ENCODE measurements at regions not wholly inside any gene's neighbourhood (a gene's known extent, or its start where the extent isn't known, plus 50 kb on each side); places are given as distances from the start of the nearest gene placed in this dataset.

GRCh38 chr6:14876778-14877613 lies 368.9 kb upstream of the JARID2 start:
- Histone ChIP-seq H3K9ac (ENCODE audit: insufficient read depth, low read depth, low read length) (no peak overlapping the region), H3K4me1 (ENCODE audit: insufficient read depth, low read length) (0 out of 2 replicates have a peak, but pooled peaks cover 7% of the 10 kb centered on the region), H3K27me3 (ENCODE audit: control insufficient read depth in 1 of 2, insufficient read depth in 2 of 2, low read length in 2 of 2) (no peaks in the 10 kb centered on the region), H3K36me3 (replicated peaks in 1 of 2; ENCODE audit: control insufficient read depth in 1 of 2, insufficient read depth in 2 of 2, low read length in 2 of 2) (no peaks in the 10 kb centered on the region), H2AFZ (ENCODE audit: low read length) (no peak overlapping the region), H3K4me3 (replicated peaks in 1 of 3; ENCODE audit: insufficient read depth in 1 of 3, low read depth in 2 of 3, low read length in 3 of 3) (no peak overlapping the region), H3K79me2 (ENCODE audit: insufficient read depth, low read length) (no peaks in the 10 kb centered on the region), H3K27ac (ENCODE audit: extremely low read length, insufficient read depth, low read length) (no peak overlapping the region), H3K4me2 (ENCODE audit: low read depth, low read length) (no peak overlapping the region), H3K9me3 (ENCODE audit: low read length) (no peaks in the 10 kb centered on the region), H4K20me1 (ENCODE audit: insufficient read depth, low read length) (no peaks in the 10 kb centered on the region)
- 38% methylated on average over 11 of the region's 11 CpGs for WGBS (ENCODE audit: low lambda C conversion rate)
- ATAC-seq = no peak
- POLR2A ChIA-PET = no interaction called here
- intact Hi-C loops (cut with micrococcal nuclease; ENCODE audit: unreplicated experiment) (no loop called here), in situ Hi-C loops (cut with HindIII; ENCODE audit: extremely low pct_ligation_motif_present, low pct_unique_long_range_greater_than_20kb) (no loop called here)
- FAIRE-seq = no peak
- DNase-seq (ENCODE audit: low spot score) = no peak
- CTCF ChIA-PET (ENCODE audit: low intra/inter-chr PET ratio, low total read pairs) = interaction anchor here (0.7 kb wide), 1 partner anchor 73 kb away, joined by 3 read pairs; no protein-coding TSS in a partner anchor
- no TSS peak for BruUV-seq (replicated peaks)
- no peak for TF ChIP-seq CHD4 (IDR thresholded peaks at IDR 0.05; ENCODE audit: borderline replicate concordance, low read length)
- TF ChIP-seq ZNF678 (CRISPR knock-in tag; IDR thresholded peaks at IDR 0.05) = no peak
- TF ChIP-seq, protein P1, sequence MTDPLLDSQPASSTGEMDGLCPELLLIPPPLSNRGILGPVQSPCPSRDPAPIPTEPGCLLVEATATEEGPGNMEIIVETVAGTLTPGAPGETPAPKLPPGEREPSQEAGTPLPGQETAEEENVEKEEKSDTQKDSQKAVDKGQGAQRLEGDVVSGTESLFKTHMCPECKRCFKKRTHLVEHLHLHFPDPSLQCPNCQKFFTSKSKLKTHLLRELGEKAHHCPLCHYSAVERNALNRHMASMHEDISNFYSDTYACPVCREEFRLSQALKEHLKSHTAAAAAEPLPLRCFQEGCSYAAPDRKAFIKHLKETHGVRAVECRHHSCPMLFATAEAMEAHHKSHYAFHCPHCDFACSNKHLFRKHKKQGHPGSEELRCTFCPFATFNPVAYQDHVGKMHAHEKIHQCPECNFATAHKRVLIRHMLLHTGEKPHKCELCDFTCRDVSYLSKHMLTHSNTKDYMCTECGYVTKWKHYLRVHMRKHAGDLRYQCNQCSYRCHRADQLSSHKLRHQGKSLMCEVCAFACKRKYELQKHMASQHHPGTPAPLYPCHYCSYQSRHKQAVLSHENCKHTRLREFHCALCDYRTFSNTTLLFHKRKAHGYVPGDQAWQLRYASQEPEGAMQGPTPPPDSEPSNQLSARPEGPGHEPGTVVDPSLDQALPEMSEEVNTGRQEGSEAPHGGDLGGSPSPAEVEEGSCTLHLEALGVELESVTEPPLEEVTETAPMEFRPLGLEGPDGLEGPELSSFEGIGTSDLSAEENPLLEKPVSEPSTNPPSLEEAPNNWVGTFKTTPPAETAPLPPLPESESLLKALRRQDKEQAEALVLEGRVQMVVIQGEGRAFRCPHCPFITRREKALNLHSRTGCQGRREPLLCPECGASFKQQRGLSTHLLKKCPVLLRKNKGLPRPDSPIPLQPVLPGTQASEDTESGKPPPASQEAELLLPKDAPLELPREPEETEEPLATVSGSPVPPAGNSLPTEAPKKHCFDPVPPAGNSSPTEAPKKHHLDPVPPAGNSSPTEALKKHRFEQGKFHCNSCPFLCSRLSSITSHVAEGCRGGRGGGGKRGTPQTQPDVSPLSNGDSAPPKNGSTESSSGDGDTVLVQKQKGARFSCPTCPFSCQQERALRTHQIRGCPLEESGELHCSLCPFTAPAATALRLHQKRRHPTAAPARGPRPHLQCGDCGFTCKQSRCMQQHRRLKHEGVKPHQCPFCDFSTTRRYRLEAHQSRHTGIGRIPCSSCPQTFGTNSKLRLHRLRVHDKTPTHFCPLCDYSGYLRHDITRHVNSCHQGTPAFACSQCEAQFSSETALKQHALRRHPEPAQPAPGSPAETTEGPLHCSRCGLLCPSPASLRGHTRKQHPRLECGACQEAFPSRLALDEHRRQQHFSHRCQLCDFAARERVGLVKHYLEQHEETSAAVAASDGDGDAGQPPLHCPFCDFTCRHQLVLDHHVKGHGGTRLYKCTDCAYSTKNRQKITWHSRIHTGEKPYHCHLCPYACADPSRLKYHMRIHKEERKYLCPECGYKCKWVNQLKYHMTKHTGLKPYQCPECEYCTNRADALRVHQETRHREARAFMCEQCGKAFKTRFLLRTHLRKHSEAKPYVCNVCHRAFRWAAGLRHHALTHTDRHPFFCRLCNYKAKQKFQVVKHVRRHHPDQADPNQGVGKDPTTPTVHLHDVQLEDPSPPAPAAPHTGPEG (CRISPR knock-in tag; IDR thresholded peaks at IDR 0.05) = no peak
- TF ChIP-seq ZBTB8A (CRISPR knock-in tag; IDR thresholded peaks at IDR 0.05; ENCODE audit: borderline replicate concordance, low read depth) = no peak
- TF ChIP-seq EEA1 (CRISPR knock-in tag; IDR thresholded peaks at IDR 0.05; ENCODE audit: borderline replicate concordance) = no peak
- TF ChIP-seq SRF (IDR thresholded peaks at IDR 0.05; ENCODE audit: low read depth, low read length) = no peak
- TF ChIP-seq, protein P2, sequence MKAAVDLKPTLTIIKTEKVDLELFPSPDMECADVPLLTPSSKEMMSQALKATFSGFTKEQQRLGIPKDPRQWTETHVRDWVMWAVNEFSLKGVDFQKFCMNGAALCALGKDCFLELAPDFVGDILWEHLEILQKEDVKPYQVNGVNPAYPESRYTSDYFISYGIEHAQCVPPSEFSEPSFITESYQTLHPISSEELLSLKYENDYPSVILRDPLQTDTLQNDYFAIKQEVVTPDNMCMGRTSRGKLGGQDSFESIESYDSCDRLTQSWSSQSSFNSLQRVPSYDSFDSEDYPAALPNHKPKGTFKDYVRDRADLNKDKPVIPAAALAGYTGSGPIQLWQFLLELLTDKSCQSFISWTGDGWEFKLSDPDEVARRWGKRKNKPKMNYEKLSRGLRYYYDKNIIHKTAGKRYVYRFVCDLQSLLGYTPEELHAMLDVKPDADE (CRISPR knock-in tag; IDR thresholded peaks at IDR 0.05) = no peak
- TF ChIP-seq GTF3A (CRISPR knock-in tag; conservative IDR thresholded peaks at IDR 0.05) = no peak
- no peak for TF ChIP-seq FOXK1 (CRISPR knock-in tag; IDR thresholded peaks at IDR 0.05; ENCODE audit: borderline replicate concordance, low read depth)
- no peak for TF ChIP-seq CEBPG (CRISPR knock-in tag; IDR thresholded peaks at IDR 0.05)
- TF ChIP-seq FOXA1 (IDR thresholded peaks at IDR 0.05) = no peak
- no peak for TF ChIP-seq FOXA1 (CRISPR knock-in tag; IDR thresholded peaks at IDR 0.05)
- no peak for TF ChIP-seq CEBPB (IDR thresholded peaks at IDR 0.05; ENCODE audit: borderline replicate concordance, low read depth, low read length)
- TF ChIP-seq TCF12 (IDR thresholded peaks at IDR 0.05) = no peak
- no peak for TF ChIP-seq TCF12 (CRISPR knock-in tag; IDR thresholded peaks at IDR 0.05)
- no peak for TF ChIP-seq KAT8 (CRISPR knock-in tag; IDR thresholded peaks at IDR 0.05)
- TF ChIP-seq, protein P3, sequence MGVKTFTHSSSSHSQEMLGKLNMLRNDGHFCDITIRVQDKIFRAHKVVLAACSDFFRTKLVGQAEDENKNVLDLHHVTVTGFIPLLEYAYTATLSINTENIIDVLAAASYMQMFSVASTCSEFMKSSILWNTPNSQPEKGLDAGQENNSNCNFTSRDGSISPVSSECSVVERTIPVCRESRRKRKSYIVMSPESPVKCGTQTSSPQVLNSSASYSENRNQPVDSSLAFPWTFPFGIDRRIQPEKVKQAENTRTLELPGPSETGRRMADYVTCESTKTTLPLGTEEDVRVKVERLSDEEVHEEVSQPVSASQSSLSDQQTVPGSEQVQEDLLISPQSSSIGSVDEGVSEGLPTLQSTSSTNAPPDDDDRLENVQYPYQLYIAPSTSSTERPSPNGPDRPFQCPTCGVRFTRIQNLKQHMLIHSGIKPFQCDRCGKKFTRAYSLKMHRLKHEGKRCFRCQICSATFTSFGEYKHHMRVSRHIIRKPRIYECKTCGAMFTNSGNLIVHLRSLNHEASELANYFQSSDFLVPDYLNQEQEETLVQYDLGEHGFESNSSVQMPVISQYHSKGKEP (CRISPR knock-in tag; IDR thresholded peaks at IDR 0.05) = no peak
- no peak for TF ChIP-seq NFE2 (CRISPR knock-in tag; IDR thresholded peaks at IDR 0.05)

Measured in HepG2 (cell line).